Right hindlimb (tissue), 1 donor: ENCODE measurements at regions not wholly inside any gene's neighbourhood (a gene's known extent, or its start where the extent isn't known, plus 50 kb on each side); places are given as distances from the start of the nearest gene placed in this dataset.

Source experiments
- DNase-seq: peaks from one replicate; pipeline ENCODE4 v3.0.0-alpha.2; 2018

DNA sequence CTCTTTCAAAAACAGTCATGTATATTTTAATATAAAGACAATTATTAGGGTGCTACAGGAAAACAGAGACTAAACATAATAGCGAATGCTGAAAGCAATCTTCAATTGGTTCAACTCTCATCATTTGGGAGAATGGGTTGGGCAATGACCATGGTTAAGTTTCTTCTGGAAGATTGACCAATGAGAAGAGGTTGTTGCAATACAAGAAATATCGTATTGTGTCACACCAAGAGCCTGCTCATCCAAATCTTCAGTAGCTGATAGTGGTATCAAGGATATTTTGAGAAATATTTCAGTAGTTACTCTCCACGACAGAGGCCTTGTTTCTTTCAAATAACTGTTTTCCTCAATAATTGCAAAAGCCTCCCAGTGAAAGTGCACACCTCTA, 83.0 kb upstream of the FNDC3A start:
- no peak for DNase-seq

DNA sequence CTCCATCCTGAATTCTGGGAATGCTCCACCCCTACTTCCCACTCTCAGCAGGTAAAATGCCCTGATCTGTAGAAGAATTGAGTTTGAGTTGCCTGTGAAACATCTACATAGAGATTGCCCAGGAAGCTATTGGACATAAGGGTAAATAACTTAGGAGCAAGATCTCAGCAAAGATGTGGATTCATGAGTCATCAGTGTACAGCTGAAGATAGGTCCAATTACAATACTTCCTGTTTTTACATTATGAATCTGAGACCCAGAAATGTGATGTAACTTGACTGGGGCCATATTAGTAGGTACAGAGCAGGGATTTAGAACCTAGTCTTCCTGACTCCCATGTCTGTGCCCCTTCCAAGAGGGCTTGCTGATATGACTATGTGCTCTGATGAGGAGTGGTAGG, 79.4 kb upstream of the FNDC3A start:
- DNase-seq, result no peak

DNA sequence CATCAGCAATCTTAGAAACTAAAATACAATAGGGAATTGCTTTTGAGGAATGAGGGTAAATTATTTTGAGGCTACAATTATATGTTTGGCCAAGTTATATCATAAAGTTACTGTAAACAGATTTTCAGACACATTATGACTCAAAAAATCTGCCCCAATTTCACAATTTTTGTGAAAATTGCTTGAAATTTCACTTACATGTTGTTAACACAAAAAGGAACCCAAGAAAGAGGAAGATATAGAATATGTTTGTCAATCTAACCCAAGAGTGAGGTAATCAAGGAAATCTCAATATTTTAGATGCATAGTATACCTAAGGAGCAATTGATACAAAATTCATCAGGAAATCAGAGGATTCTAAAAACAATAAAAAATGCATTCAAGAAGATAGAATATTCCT, 73.9 kb upstream of the FNDC3A start:
- DNase-seq, result no peak

DNA sequence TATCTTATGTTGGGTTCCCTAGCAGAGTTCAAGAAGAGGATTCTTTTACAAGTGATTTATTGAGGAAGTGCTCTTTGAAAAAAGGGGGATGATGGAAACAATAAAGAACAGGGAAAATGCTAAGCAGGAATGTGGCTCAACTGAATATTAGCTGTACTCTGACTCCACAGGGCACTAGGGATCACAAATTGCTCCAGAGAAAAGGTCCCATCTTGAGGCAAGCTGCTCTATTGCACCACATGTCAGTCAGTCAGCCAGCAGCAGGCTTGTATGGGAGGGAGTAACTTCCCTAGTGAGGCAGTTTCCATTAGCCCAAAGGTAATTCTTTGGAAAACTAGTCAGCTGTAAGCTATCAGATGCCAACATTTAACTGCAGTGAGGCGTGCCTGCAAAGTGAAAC, 73.3 kb upstream of the FNDC3A start:
- DNase-seq, result no peak

DNA sequence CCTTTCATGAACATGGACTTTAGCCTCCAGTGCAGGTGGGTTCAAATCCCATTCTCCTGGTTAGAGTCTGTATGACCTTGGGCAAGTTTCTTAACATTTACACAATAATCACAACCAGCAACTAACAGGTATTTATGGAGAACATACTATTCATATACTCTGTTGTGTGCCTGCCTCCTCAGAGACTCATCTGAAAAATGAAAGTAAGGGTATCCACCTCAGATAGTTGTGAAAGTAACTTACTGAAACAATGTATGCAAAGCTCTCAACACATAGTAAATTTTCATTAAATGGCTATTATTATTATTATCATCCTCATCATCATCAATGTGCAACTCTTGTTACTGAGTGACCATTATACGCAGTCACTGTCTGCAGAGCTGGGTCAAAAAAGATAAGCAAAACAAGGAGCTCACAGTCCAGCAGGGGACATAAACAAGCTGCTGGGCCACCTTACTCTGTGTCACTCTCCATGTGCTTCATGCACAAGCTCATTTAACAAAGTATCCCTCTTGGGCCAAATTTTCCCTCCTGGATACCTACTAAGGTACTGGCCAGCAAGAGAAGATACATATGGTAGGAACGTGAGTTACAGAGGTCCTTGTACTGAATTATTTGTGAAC, 70.9 kb upstream of the FNDC3A start:
- no peak for DNase-seq

DNA sequence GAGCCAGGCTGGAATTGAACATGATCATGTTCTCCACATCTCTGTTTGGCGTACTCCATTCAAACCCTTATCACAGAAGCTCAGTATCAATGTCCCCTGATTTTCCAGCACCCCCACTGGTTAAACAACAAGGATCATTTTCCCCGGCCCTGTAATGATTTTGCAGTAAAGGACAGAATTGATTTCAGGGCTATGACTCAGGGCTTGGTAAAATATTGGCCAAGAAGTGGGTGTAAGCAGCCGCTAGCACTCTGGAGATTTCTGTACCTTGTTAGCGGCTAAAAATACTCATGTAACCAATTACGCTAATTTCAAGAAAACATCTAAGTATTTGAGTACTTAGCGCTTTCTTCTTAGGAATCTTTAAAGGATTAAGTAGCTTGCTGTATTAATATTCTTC, 69.5 kb upstream of the FNDC3A start:
- no peak for DNase-seq

DNA sequence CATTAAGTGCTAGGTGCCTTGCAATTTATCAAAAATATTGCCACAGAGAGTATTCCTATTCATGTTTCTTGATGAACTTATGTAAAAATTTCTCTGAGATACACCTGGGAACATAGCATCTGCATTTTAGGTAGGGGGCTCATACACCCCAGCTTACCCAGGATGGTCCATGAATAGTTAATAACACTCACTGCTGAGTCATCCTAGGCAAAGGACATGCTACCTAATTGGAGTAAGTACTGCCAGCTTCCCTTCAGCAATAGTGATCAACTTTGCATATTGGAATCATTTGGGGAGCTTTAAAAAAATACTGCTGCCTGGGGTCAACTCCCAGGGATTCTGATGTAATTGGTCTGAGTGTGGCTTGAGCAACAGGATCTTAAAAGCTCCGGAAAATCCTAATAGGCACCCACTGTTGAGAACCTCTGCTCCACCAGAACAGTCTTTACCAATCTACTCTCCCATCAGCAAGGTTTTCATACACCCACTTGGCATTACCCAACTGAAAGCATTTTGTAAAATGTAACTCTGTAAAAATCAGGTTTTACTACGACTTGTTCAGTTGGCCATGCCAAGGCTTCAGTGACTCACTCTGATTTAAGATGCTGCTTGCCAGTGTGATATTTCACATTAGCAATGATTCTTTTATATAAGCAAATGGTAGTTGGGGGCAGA, 67.2 kb upstream of the FNDC3A start:
- no peak for DNase-seq

DNA sequence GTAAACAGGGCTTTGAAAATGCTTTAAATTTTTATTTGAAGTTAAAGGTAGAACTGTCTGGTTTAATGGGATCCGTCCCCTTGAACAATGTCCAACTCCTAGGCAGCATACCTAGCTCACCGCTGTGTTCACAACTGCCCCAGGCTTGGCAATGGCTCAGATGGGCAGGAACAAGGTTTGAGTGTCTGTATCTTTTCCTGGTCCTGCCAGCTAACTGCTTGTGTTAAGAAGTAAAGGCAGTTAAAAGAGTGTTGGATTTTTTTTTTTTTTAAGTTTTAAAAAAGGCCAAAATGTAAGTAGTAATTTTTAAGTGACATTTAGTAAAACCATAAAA, 66.7 kb upstream of the FNDC3A start:
- no peak for DNase-seq

DNA sequence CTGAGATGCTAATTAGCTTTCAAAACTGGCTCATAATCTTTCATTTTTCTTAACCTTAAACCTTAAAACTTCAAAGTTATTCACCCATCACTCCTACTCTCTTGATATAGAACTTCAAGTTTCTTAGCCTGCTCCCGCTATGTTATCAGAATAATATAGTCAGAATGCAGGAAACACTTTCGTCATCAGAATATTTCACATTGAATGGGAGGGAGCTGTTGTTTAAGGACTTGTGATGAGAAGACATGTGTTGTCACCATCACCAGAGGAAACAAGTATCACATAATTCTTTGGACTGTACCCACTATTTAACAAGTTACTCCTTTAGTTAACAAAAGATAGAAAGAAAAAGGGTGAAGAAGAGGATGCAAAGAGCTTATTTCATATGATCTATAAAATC, 65.0 kb upstream of the FNDC3A start:
- no peak for DNase-seq

DNA sequence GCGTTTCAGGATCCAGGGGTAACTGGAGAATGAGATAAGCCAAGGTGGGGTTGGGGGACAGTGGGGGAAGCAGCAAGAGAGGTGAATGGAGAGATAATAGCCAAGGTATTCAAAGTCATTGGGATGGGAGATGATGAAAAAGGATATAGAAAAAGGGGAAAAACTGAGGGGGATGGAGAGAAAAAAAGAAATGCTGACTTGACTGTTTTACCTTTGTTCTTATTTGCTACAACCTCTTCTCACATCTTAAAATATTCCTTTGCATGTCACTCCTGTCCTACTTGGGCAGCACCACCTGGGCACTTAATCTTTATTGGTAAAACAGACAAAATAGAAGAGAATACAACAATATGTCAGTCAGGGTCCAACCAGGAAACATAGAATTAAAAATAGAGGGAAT, 56.0 kb upstream of the FNDC3A start:
- no peak for DNase-seq

DNA sequence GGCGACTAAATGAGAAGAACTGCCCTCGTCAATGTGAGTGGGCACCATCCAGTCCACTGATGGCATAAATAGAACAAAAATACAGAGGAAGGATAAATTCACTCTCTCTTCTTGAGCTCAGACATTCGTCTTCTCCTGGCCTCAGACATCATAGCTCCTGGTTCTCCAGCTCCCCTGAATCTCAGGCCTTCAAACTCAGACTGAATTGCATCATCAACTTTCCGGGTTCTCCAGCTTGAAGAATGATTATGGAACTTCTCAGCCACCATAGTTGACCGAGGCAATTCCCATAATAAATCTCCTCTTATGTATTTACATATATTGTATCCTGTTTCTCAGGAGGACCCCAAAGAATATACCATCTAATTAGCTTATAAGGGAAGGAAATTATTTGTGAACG, 55.0 kb upstream of the FNDC3A start:
- no peak for DNase-seq

DNA sequence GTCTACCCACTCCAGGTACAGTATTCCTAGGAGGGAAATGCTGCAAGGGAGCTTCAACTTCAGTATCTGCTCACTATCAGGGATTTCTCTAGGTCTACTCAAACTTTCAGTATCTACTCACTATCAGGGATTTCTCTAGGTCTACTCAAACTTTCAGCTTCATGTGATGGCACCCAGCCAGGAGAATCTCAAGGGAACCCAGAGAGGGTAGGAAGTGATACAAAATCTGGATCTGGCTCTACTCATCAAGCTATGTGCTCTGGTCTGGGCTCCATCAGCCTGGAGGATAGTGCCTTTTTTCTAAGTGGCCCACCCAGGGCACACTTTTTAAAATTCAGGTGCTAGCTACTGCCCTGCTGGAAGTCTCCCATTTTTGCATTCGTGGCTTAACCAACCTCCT, 52.3 kb upstream of the FNDC3A start:
- no peak for DNase-seq

DNA sequence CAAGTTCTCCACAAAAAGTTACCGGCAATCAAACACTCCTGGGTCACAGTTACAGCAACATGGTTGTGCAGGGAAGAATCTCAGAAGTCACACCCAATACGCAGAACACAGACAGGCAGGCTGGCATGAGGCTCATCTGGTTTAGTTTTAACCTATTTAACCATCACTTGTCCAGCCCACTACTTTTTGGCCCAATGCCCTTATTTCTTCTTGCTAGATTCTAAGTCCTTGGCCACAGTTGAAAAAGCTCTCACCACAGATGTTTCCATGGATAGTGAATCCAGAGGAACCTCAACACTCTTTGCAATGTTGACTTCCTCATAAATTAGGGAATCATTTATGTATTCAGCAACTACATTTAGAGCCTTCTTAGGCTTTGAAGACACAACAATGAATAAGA, 50.7 kb upstream of the FNDC3A start:
- no peak for DNase-seq
